ENCODE measurements at regions not wholly inside any gene's neighbourhood (a gene's known extent, or its start where the extent isn't known, plus 50 kb on each side); places are given as distances from the start of the nearest gene placed in this dataset.

DNA sequence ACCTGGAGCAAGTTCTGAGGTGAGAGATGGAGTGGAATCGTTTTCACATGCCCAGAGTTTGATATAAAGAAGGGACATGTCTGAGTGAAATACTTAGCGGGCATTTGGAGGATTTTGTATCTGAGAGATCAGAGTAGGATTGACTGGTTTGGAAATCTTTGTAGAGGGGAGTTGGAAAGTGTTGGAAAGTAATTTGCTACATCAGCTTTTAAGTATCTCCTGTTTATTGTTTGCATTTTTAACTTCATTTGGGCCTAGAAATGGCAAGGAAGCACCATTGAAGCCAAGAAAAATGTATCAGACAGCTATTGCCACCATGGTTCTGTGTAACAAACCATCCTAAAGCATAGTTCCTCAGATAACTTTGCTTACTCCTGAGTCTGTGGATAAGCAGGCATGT is 1015.1 kb upstream of the EEF2KMT start:
- no peak overlapping the region for H3K4ac ChIP-seq (ENCODE audit: low read depth, low read length)
- H2AFZ ChIP-seq (ENCODE audit: insufficient read depth, low read length, poor library complexity) = no peak overlapping the region
- H3K4me3 ChIP-seq (ENCODE audit: low read depth, low read length) = no peak overlapping the region
- no peak overlapping the region for H3K14ac ChIP-seq (ENCODE audit: low read length)
- no CpG with 5 or more reads among the region's 2 CpGs for WGBS (ENCODE audit: extremely low coverage, insufficient coverage, insufficient read length)
- no peak overlapping the region for H3K4me2 ChIP-seq (ENCODE audit: low read length)
- H3K27ac ChIP-seq (ENCODE audit: low read depth, low read length) = no peak overlapping the region
- H2BK120ac ChIP-seq (ENCODE audit: insufficient read depth, low read length, poor library complexity) = no peak overlapping the region
- no peak overlapping the region for H3K9ac ChIP-seq (ENCODE audit: low read length)
- H3K36me3 ChIP-seq (ENCODE audit: control insufficient read depth in 1 of 2, insufficient read depth in 2 of 2, low read length in 2 of 2) = no peaks in the 10 kb centered on the region
- no peak overlapping the region for H3K23ac ChIP-seq (ENCODE audit: low read length)
- DNase-seq = no peak
- no peak overlapping the region for H2BK5ac ChIP-seq (ENCODE audit: low read depth, low read length, poor library complexity)
- H2BK12ac ChIP-seq (ENCODE audit: low read length) = no peak overlapping the region
- H3K27me3 ChIP-seq (ENCODE audit: insufficient read depth, low read length) = no peaks in the 10 kb centered on the region
- H2AK5ac ChIP-seq (ENCODE audit: low read length) = no peak overlapping the region
- no peak overlapping the region for H4K91ac ChIP-seq (ENCODE audit: low read depth, low read length)
- H3K79me1 ChIP-seq (ENCODE audit: low read length) = no peaks in the 10 kb centered on the region
- H3K18ac ChIP-seq (ENCODE audit: low read length) = no peak overlapping the region
- no peaks in the 10 kb centered on the region for H3K4me1 ChIP-seq (ENCODE audit: control insufficient read depth in 1 of 2, insufficient read depth in 2 of 2, low read length in 2 of 2)
- H4K8ac ChIP-seq (ENCODE audit: low read depth, low read length) = no peak overlapping the region
- no peaks in the 10 kb centered on the region for H3K9me3 ChIP-seq (ENCODE audit: insufficient read depth, low read depth, low read length)
- H4K12ac ChIP-seq (ENCODE audit: low read depth, low read length) = no peak overlapping the region
- no peaks in the 10 kb centered on the region for H3K79me2 ChIP-seq (ENCODE audit: control insufficient read depth, insufficient read depth, low read length, poor library complexity)

GRCh38 chr16:6111390-6111789 is 1013.8 kb upstream of the EEF2KMT start:
- H3K27me3 ChIP-seq (ENCODE audit: insufficient read depth, low read length) = no peaks in the 10 kb centered on the region

GRCh38 chr16:6110346-6110745 is 1012.8 kb upstream of the EEF2KMT start:
- no peak overlapping the region for H4K8ac ChIP-seq (ENCODE audit: low read depth, low read length)
- no peak overlapping the region for H4K12ac ChIP-seq (ENCODE audit: low read depth, low read length)
- H3K4me3 ChIP-seq (ENCODE audit: low read depth, low read length) = no peak overlapping the region
- no peaks in the 10 kb centered on the region for H3K27me3 ChIP-seq (ENCODE audit: insufficient read depth, low read length)
- no peak for DNase-seq
- no peak overlapping the region for H3K18ac ChIP-seq (ENCODE audit: low read length)
- no peak overlapping the region for H2BK120ac ChIP-seq (ENCODE audit: insufficient read depth, low read length, poor library complexity)
- H3K23ac ChIP-seq (ENCODE audit: low read length) = no peak overlapping the region
- no CpG with 5 or more reads among the region's 3 CpGs for WGBS (ENCODE audit: extremely low coverage, insufficient coverage, insufficient read length)
- H3K27ac ChIP-seq (ENCODE audit: low read depth, low read length) = no peak overlapping the region
- no peak overlapping the region for H3K4me2 ChIP-seq (ENCODE audit: low read length)
- H4K91ac ChIP-seq (ENCODE audit: low read depth, low read length) = no peak overlapping the region
- H2AK5ac ChIP-seq (ENCODE audit: low read length) = no peak overlapping the region
- no peak overlapping the region for H2BK12ac ChIP-seq (ENCODE audit: low read length)
- no peak overlapping the region for H2AFZ ChIP-seq (ENCODE audit: insufficient read depth, low read length, poor library complexity)
- no peaks in the 10 kb centered on the region for H3K79me2 ChIP-seq (ENCODE audit: control insufficient read depth, insufficient read depth, low read length, poor library complexity)
- H3K9me3 ChIP-seq (ENCODE audit: insufficient read depth, low read depth, low read length) = no peaks in the 10 kb centered on the region
- no peaks in the 10 kb centered on the region for H3K79me1 ChIP-seq (ENCODE audit: low read length)
- H2BK5ac ChIP-seq (ENCODE audit: low read depth, low read length, poor library complexity) = no peak overlapping the region
- H3K36me3 ChIP-seq (ENCODE audit: control insufficient read depth in 1 of 2, insufficient read depth in 2 of 2, low read length in 2 of 2) = no peaks in the 10 kb centered on the region
- H3K4ac ChIP-seq (ENCODE audit: low read depth, low read length) = no peak overlapping the region
- H3K4me1 ChIP-seq (ENCODE audit: control insufficient read depth in 1 of 2, insufficient read depth in 2 of 2, low read length in 2 of 2) = no peaks in the 10 kb centered on the region
- no peak overlapping the region for H3K9ac ChIP-seq (ENCODE audit: low read length)
- no peak overlapping the region for H3K14ac ChIP-seq (ENCODE audit: low read length)

More at GRCh38 chr16:6111390-6111789, 1013.8 kb upstream of the EEF2KMT start:
- Histone ChIP-seq H4K91ac (ENCODE audit: low read depth, low read length) (no peak overlapping the region), H2AK5ac (ENCODE audit: low read length) (no peak overlapping the region), H3K27ac (ENCODE audit: low read depth, low read length) (no peak overlapping the region), H3K14ac (ENCODE audit: low read length) (no peak overlapping the region), H3K4me1 (ENCODE audit: control insufficient read depth in 1 of 2, insufficient read depth in 2 of 2, low read length in 2 of 2) (no peaks in the 10 kb centered on the region), H2BK5ac (ENCODE audit: low read depth, low read length, poor library complexity) (no peak overlapping the region), H2BK120ac (ENCODE audit: insufficient read depth, low read length, poor library complexity) (no peak overlapping the region), H3K4me2 (ENCODE audit: low read length) (no peak overlapping the region), H3K79me2 (ENCODE audit: control insufficient read depth, insufficient read depth, low read length, poor library complexity) (no peaks in the 10 kb centered on the region), H3K9ac (ENCODE audit: low read length) (no peak overlapping the region), H3K36me3 (ENCODE audit: control insufficient read depth in 1 of 2, insufficient read depth in 2 of 2, low read length in 2 of 2) (no peaks in the 10 kb centered on the region), H3K4ac (ENCODE audit: low read depth, low read length) (no peak overlapping the region), H3K4me3 (ENCODE audit: low read depth, low read length) (no peak overlapping the region), H4K12ac (ENCODE audit: low read depth, low read length) (no peak overlapping the region), H2AFZ (ENCODE audit: insufficient read depth, low read length, poor library complexity) (no peak overlapping the region), H3K79me1 (ENCODE audit: low read length) (no peaks in the 10 kb centered on the region), H3K18ac (ENCODE audit: low read length) (no peak overlapping the region), H2BK12ac (ENCODE audit: low read length) (no peak overlapping the region), H4K8ac (ENCODE audit: low read depth, low read length) (no peak overlapping the region), H3K9me3 (ENCODE audit: insufficient read depth, low read depth, low read length) (no peaks in the 10 kb centered on the region), H3K23ac (ENCODE audit: low read length) (no peak overlapping the region)
- DNase-seq = no peak
- no CpG with 5 or more reads among the region's 1 CpG for WGBS (ENCODE audit: extremely low coverage, insufficient coverage, insufficient read length)

DNA sequence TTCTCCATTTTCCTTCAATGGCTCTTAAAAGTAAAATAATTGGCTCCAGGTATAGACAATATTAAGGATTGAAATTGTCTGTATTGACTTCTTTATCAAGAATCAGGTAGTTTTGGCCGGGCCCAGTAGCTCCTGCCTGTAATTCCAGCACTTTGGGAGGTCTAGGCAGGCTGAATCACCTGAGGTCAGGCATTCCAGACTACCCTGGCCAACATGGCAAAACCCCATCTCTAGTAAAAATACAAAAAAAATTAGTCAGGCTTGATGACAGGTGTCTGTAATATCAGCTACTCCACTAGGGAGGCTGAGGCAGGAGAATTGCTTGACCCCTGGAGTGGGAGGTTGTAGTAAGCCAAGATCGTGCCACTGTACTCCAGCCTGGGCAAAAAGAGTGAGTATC is 1008.5 kb upstream of the EEF2KMT start:
- Histone ChIP-seq H3K18ac (ENCODE audit: low read length) (no peak overlapping the region), H2BK120ac (ENCODE audit: insufficient read depth, low read length, poor library complexity) (no peak overlapping the region), H3K9me3 (ENCODE audit: insufficient read depth, low read depth, low read length) (peaks cover 1% of the 10 kb centered on the region), H4K91ac (ENCODE audit: low read depth, low read length) (no peak overlapping the region), H3K27me3 (ENCODE audit: insufficient read depth, low read length) (no peaks in the 10 kb centered on the region), H3K14ac (ENCODE audit: low read length) (no peak overlapping the region), H3K4ac (ENCODE audit: low read depth, low read length) (no peak overlapping the region), H3K23ac (ENCODE audit: low read length) (no peak overlapping the region), H4K8ac (ENCODE audit: low read depth, low read length) (no peak overlapping the region), H2AK5ac (ENCODE audit: low read length) (no peak overlapping the region), H3K79me2 (ENCODE audit: control insufficient read depth, insufficient read depth, low read length, poor library complexity) (no peaks in the 10 kb centered on the region), H3K4me3 (ENCODE audit: low read depth, low read length) (no peak overlapping the region), H3K27ac (ENCODE audit: low read depth, low read length) (no peak overlapping the region), H3K36me3 (ENCODE audit: control insufficient read depth in 1 of 2, insufficient read depth in 2 of 2, low read length in 2 of 2) (no peaks in the 10 kb centered on the region), H3K4me2 (ENCODE audit: low read length) (no peak overlapping the region), H4K12ac (ENCODE audit: low read depth, low read length) (no peak overlapping the region), H2BK5ac (ENCODE audit: low read depth, low read length, poor library complexity) (no peak overlapping the region), H3K9ac (ENCODE audit: low read length) (no peak overlapping the region), H3K79me1 (ENCODE audit: low read length) (no peaks in the 10 kb centered on the region), H2AFZ (ENCODE audit: insufficient read depth, low read length, poor library complexity) (no peak overlapping the region), H2BK12ac (ENCODE audit: low read length) (no peak overlapping the region), H3K4me1 (ENCODE audit: control insufficient read depth in 1 of 2, insufficient read depth in 2 of 2, low read length in 2 of 2) (no peaks in the 10 kb centered on the region)
- no CpG with 5 or more reads among the region's 2 CpGs for WGBS (ENCODE audit: extremely low coverage, insufficient coverage, insufficient read length)
- no peak for DNase-seq
